ENCODE measurements at regions not wholly inside any gene's neighbourhood (a gene's known extent, or its start where the extent isn't known, plus 50 kb on each side); places are given as distances from the start of the nearest gene placed in this dataset.

- intact Hi-C loops (cut with DNase I), result no loop called here
- Histone ChIP-seq H3K36me3 (no peaks in the 10 kb centered on the region), H3K27ac (no peak overlapping the region), H3K9me3 (no peaks in the 10 kb centered on the region), H3K27me3 (no peaks in the 10 kb centered on the region), H3K4me1 (no peaks in the 10 kb centered on the region), H3K4me3 (no peak overlapping the region)
- TF ChIP-seq CTCF (IDR thresholded peaks at IDR 0.05), result no peak
- WGBS, 2 donors, result 83 to 86% methylated on average over 6 of the region's 6 CpGs
- DNase-seq, result no peak
Measured at GRCh38 chr22:47963660-47964059, 1201.2 kb downstream of the TBC1D22A start.

- Histone ChIP-seq H3K27ac (no peak overlapping the region), H3K27me3 (peaks cover 0 to 5% (median 0%) of the 10 kb centered on the region in 4 donors), H3K4me3 (no peak overlapping the region), H3K9me3 (no peaks in the 10 kb centered on the region), H3K4me1 (no peaks in the 10 kb centered on the region), H3K36me3 (no peaks in the 10 kb centered on the region)
- no peak for TF ChIP-seq CTCF (IDR thresholded peaks at IDR 0.05)
- no peak for TF ChIP-seq POLR2A (IDR thresholded peaks at IDR 0.05)
- intact Hi-C loops (cut with DNase I), result no loop called here
- DNase-seq, result no peak
- WGBS, 2 donors, result 87 to 89% methylated on average over 2 of the region's 2 CpGs
Measured at GRCh38 chr22:47957649-47958048, 1195.2 kb downstream of the TBC1D22A start.

GRCh38 chr22:47954107-47954506, 1191.7 kb downstream of the TBC1D22A start:
- Histone ChIP-seq H3K27me3 (peaks cover 0 to 15% (median 0%) of the 10 kb centered on the region in 4 donors), H3K36me3 (no peaks in the 10 kb centered on the region), H3K9me3 (no peaks in the 10 kb centered on the region), H3K4me1 (no peaks in the 10 kb centered on the region), H3K4me3 (no peak overlapping the region), H3K27ac (no peak overlapping the region)
- intact Hi-C loops (cut with DNase I), result no loop called here
- TF ChIP-seq POLR2A (IDR thresholded peaks at IDR 0.05) (no peak), CTCF (IDR thresholded peaks at IDR 0.05) (no peak)
- DNase-seq, result no peak
- 66 to 75% methylated on average over 7 of the region's 7 CpGs for WGBS, 2 donors

GRCh38 chr22:47944941-47945340, 1182.5 kb downstream of the TBC1D22A start:
- H3K36me3 ChIP-seq, result no peaks in the 10 kb centered on the region
- TF ChIP-seq CTCF (IDR thresholded peaks at IDR 0.05) (no peak), POLR2A (IDR thresholded peaks at IDR 0.05) (no peak)
- H3K4me1 ChIP-seq, result no peaks in the 10 kb centered on the region
- DNase-seq, result no peak
- WGBS, 2 donors, result 55 to 58% methylated on average over 6 of the region's 6 CpGs
- peaks cover 0 to 13% (median 0%) of the 10 kb centered on the region in 4 donors for H3K27me3 ChIP-seq
- intact Hi-C loops (cut with DNase I), result no loop called here
- H3K27ac ChIP-seq, result no peak overlapping the region
- H3K9me3 ChIP-seq, result no peaks in the 10 kb centered on the region
- no peak overlapping the region for H3K4me3 ChIP-seq

GRCh38 chr22:47943729-47944700, 1181.6 kb downstream of the TBC1D22A start:
- H3K27ac ChIP-seq, result no peak overlapping the region
- H3K4me3 ChIP-seq, result no peak overlapping the region
- H3K4me1 ChIP-seq, result no peaks in the 10 kb centered on the region
- H3K27me3 ChIP-seq, result peaks cover 0 to 13% (median 0%) of the 10 kb centered on the region in 4 donors
- TF ChIP-seq POLR2A (IDR thresholded peaks at IDR 0.05) (no peak), CTCF (IDR thresholded peaks at IDR 0.05) (no peak)
- no peaks in the 10 kb centered on the region for H3K36me3 ChIP-seq
- 67 to 68% methylated on average over 10 of the region's 13 CpGs for WGBS, 2 donors
- no peaks in the 10 kb centered on the region for H3K9me3 ChIP-seq
- no peak for DNase-seq
- intact Hi-C loops (cut with DNase I), result no loop called here

All from esophagus squamous epithelium (tissue), 5 donors.